HG02885 (cell line): ENCODE measurements at regions not wholly inside any gene's neighbourhood (a gene's known extent, or its start where the extent isn't known, plus 50 kb on each side); places are given as distances from the start of the nearest gene placed in this dataset.

Experiments used
- ATAC-seq: cut with Tn5 transposase; IDR thresholded peaks from one replicate; pipeline ENCODE4 v1.9.1; 2021; ENCODE audit warnings: mild to moderate bottlenecking; ENCODE audit not compliant: unreplicated experiment, poor library complexity

DNA sequence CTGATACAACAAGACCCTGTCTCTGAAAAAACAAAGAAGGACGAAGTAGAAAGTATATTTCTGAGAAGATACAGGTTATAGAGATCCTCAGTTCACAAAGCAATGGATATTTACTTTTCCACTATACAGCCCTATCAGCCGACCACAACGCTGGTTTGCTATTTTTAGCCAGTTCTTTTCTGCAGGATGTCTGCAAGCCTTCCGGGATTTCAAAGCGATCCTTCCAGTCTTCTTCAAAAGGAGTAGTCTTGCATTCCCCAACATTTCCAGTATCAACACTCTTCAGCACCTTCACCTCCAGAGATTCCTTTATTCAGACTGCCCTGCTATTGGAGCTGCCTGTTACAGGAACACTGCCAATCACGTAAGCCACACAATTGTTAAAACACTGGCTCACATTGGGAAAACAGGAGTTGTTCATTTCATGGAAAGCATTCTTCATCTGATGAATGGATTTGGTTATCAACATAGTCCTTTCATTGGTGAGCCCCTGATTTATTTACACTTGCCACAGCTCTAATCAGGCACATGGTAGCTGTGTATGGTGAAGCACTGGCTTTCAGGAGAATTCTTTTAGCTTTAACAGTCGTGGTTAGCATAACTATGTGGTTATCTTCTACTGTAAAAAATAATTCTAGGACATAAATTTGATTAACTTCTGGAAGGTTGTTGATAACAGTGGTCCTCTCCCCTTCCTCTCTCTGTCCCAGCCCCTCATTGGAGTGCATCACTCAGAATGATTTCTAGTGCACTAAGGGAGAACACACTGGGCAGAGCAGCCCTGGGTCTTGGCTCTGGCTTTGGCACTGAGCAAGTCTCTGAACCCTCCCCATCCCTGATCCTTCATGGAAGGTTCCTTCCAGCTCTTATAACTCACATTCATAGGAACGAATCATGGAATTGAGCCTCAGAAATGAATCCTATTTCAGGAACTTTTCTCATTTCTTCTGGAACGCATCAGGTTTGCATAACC is 109.9 kb upstream of the SORBS2 start:
- ATAC-seq = no peak

DNA sequence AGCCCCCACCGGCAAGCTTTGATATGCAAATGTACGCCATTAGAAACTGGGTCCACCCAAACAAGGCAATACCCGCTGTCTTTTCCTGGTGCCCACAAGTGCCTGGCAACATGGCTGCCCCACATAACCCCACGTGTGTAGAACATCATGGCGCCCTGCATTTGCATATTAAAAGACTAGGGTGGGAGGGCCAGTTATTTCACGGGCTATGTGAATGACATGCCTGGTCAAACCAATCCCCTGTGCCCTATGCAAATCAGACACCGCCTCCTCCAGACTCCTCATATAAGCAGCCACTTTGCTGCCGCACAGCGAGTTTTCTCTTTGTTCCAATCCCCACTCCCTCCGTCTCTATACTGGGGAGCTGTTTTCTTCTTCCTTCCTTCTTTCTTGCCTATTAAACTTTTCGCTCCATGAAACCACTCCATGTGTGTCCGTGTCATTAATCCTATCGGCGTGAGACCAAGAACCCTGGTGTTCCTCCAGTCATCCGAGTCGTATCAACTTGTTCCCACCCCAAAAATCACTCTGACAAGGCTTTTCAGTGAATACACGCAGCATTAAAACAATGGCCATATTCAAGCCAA is 112.6 kb upstream of the SORBS2 start:
- no peak for ATAC-seq

DNA sequence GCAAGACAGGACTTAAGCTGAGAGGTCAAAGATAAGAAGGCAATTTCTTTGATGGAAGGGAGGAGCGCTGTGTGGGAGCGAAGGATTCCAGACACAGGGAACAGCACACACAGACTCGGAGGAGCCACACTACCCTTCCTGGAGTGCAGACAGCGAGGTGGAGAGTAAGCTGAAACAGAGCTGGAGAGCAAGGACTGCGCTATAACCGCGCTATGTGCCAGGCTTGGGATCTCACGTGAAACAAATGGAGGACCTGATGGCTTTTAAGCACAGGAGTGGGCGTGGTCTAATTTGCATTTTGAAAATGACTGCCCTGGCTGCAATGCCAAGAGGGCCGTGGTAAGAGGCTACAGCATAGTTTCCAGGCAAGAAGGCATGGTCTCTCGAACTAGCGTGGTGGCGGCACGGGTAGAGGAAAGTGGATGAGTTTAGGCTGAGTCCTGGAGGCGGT is 113.9 kb upstream of the SORBS2 start:
- ATAC-seq = no peak

DNA sequence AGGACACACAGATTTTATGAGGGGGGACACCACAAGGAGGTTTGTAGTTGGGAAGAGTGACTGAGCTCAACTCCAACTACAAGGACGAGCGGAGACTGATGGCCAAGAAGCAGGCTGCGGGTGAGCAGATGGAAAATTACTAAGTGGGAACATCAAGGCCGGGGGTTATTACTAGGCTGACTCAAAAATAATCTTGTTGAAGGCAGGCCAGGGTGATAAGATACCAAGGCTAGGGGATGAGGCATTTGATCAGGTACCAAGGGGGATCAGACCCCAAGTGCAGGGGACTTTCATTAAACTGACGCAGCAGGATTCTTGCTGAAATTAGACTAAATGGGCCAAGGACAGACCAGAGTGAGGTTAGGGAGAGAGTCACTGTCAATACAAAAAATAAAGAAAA is 119.4 kb upstream of the SORBS2 start:
- ATAC-seq = no peak

DNA sequence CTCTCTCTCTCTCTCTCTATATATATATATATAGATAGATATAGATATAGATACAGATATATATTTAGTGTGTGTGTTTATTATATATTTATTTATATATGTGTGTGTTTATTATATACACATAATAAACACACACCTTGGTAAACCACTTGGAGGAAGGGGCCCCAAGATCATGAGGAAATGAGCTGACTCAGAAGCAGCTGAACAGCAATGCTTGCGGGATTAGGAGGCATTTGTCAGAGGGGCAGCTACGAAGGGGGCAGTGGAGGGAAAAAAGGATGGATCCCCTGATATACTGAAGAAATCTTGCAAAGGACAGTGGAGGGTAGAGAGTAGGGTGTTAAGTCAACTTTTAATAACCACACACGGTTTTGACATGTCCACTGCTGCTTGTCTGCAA is 120.0 kb upstream of the SORBS2 start:
- no peak for ATAC-seq

DNA sequence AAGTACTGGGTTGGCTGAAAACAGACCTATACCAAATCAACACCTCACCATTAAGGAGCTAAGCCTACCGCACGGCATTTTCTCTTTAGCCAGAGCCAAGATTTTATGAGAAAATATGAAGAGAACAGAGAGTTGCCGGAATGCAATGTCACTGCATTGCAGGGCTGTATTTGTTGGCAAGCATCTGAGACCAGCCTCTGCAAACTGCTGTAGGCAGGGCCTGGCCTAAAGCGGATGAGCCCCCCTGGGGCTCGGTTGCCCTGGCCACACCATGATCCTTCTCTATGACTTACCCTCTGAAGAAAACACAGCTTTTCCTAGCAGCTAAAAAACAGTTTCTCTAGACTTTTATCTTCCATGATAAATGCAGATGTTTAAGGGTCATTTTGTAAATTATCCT is 120.5 kb upstream of the SORBS2 start:
- ATAC-seq = no peak

DNA sequence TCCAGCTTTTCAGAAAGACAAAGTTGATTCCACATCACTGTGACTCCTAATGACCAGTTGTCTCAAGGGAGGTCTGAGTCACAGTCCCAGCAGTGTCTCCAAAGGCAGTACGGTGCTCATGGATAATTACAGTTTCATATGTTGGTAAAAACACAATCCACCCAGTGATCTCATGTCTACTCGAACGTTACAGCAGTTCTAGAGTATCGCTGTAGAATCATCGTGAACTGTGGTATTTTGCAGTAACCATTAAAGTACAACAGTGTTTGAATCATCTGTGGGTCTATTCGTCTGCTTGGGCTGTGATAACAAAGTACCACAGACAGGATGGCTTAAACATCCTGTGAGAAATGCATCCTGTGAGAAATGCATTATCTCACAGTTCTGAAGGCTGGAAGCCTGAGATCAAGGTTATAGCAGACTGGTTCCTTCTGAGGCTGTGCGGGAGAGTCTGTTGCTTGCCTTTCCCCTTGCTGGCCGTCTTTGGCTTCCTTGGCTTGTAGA is 121.1 kb upstream of the SORBS2 start:
- ATAC-seq = no peak

DNA sequence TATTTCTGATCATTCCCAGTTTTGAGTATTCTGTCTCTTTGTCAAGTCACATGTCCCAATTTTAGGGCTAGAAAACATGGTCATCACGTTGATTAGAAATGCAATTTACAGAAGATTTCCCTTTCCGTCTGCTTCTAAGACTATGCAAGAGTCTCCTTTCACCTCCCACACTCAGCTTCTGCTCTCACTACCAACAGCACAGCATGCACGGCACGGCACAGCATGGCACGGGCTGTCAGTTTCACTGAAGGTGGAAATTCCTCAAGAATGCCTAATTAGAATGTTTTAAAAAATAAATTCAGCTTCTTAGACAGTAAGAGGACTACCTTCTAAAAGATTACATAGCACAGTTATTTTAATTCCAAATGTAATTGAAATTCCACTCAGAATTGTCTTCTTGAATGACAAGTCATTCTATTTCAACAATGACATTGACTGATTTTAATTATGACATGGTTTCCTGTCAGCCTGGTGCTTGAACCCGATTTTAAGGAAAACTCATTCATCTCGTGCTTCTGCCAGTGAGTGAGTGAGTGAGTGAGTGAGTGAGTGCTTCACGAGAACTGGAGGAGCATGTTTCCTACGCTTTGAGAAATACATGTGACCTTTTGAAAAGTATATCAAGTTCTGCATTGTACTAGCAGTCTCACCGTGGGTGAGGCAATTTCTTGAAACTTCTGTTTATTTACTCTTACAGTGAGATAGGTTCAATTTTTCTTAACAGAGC is 124.8 kb upstream of the SORBS2 start:
- no peak for ATAC-seq

DNA sequence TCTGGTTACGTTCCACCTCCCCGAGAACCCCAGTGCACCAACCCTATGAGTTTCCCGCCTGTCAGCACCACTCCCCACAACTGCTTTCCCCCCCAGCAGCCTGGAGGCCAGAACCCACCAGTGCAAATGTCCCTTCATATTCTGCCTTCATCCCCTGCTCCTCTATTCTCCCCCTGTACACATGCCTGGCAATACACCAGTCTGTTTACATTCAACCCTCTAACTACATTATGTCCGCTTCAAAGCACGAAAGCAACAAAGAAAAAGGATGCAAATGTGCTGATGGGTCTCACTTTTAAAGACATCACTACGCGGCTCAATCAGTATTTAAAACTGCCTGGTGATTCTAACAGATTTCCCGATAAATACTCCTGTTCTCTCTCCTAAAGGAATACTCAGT is 126.7 kb upstream of the SORBS2 start:
- ATAC-seq = no peak

DNA sequence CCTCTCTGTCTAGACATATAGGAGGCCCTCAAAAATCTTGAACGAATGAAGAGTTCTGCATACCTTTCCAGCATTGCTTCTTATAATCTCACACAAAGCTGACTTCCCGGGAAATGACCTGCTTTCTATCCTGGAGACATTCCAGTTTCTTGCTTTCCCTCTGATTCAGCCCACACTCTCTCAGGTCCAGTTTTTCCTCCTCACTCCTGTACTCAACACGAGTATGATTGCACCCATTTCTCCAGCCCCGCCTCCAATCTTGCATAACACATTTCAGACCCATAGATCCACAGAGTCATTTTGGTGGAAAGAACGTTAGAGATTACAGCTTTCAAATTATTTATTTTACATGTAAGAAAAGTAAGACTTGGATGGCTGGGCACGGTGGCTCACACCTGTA is 127.5 kb upstream of the TLR3 start:
- ATAC-seq = no peak

DNA sequence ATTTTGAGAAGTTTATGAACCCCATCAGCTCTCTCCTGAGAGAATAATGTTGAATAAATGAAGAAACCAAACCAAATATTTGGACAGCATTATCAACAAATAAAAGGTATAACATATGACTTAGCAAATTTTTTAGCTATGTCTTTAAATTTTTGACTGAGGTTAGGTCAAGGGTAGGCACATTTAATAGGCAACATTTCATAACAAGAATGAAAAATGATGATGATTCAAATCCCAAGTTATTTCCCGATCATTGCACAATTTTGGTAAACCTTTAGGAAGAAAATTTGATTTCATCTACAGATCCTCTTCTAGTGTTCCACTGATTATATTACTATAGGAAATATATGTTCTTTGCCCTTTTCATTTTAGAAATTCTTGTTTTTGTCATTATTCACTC is 123.7 kb upstream of the TLR3 start:
- no peak for ATAC-seq

DNA sequence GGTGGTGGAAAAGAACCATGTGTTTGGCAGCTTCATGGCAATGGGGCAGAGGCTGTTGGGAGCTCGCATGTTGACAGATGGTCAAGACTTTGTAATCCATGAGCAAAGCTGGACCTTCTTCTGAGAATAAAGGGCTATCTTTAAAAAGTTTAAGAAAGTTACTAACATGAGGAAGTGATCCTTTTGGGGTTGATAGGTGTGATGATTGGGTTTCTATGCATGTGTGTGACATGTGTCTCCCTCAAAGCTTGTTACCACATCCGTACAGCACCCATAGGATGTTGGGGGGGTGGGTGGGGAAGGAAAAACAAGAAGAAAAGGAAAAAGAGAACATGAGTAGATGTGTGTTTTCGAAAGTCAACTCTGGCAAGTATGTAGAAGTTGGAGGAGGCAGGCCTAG is 123.0 kb upstream of the TLR3 start:
- ATAC-seq = peak; percentile 78

DNA sequence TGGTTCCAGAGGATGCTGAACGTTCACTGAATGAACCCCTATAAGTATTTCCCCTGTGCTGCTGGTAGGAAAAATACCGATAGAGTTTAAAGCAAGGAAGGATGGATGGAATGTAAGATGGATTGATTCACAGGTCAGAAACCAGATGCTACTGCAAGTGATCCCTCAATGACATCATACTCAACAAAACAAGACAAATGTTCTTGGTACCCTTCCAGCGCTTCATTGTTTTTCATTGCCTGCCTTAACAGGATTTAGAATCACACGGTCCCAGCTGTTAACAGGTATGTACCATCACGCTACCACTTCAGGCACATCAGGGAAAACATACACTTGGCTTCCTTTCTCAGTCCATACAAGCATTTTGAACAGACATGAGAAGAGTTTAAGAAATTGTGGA is 118.1 kb upstream of the TLR3 start:
- ATAC-seq = no peak

DNA sequence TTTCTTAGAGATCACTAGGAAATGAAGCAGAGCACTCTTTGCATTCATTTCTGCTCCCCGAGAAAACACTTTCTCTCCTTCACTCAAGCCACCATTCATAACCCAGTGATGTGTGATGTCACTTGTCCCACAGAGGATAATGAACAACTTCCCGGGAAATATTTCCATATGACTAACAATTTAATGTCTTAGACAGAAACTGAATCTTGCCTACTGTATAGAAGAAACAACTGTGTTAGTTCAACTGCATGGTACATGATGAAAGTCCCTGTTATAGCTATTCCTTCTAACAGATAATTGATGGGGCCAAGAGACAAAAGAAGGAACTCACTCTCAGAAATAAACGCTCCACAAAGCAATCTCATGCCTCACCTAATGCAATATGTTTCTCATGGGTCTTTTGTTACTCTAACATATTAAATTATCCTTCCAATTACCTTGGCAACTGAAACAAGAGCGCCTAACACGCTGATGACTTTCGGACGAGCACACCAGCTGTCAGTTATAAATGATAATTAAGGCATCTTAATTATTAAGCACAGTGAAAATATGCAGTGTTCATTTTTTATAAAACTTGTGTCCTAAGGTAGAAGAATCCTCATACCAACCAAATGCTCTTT is 113.7 kb upstream of the TLR3 start:
- no peak for ATAC-seq

DNA sequence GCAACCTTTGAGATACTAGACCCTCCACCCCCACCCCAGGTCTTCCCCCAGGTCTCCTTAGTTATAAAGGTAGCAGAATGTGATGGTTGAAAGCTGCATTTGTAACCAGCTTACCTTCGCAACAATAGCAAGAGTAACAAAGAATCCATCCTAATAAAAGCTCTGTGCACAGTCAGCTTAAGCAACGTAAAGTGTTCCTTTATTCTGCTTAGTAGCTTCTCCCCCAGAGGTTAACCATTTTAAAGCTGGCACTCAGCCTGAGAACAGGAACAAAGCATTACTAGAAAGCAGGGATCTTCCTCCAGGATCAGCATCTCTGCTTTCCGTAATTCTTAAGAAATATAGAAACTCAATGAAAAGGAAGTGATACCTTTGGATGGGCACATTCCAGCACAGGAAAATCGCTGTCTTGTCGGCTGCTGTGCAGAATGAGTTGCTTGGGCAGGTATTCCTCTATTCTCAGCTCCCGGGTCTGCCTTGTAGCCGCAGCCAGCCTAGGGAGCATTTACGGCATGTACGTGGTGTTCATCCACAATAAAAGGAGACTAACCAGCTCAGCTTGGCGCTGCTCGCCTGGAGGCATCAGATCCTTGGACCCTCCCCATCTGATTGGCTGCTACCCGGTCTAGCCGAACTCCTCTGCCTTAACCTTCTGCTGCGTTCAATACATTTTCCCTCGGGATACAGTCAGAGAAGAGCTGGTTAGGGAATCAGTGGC is 113.0 kb upstream of the TLR3 start:
- no peak for ATAC-seq

DNA sequence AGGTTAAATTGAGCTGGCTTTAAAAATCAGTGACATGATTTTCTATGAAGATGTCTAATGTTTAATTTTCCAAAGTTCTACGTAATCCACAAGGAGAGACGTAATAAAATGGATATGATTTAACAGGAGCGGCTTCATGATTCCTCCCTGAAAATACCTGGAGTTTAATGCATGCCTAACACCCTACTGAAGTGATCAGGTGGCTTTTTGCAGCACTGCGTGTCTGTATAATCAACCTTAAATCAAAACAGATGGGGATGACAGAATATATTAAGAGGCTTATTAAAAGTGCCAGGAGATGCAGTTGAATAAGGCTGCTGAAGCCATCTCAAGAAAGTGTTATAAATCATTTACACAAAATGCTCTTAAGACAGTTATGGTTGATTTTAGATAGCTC is 112.4 kb upstream of the TLR3 start:
- no peak for ATAC-seq

DNA sequence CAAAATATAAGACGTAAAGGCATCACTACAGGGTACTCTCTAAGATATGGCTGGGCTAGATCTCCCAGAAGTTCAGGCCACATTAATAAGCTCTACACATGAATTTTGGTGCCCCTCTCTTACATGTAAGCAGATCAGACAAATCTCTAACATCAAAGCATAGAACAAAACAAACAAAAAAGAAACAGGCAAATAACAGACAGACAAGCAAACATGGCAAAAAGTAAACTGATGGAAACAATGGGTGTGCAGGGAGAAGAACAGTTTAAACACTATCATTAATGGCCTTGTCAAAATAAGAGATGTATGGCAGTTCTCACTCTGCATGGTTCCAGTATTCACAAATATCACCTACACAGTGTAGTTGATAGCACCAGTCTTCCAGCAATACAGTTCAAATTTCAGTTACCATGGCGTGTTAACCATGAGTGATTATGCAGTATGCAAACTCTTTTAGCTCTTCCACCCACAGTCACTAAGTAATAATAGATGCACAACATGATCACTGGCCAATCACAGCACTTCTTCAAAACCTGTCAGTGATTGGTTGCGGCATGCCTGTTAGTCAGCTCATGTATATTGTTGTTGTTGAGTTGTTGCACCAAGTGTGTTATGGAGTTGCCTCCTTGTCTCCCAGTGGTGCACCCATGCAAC is 110.7 kb upstream of the TLR3 start:
- no peak for ATAC-seq

DNA sequence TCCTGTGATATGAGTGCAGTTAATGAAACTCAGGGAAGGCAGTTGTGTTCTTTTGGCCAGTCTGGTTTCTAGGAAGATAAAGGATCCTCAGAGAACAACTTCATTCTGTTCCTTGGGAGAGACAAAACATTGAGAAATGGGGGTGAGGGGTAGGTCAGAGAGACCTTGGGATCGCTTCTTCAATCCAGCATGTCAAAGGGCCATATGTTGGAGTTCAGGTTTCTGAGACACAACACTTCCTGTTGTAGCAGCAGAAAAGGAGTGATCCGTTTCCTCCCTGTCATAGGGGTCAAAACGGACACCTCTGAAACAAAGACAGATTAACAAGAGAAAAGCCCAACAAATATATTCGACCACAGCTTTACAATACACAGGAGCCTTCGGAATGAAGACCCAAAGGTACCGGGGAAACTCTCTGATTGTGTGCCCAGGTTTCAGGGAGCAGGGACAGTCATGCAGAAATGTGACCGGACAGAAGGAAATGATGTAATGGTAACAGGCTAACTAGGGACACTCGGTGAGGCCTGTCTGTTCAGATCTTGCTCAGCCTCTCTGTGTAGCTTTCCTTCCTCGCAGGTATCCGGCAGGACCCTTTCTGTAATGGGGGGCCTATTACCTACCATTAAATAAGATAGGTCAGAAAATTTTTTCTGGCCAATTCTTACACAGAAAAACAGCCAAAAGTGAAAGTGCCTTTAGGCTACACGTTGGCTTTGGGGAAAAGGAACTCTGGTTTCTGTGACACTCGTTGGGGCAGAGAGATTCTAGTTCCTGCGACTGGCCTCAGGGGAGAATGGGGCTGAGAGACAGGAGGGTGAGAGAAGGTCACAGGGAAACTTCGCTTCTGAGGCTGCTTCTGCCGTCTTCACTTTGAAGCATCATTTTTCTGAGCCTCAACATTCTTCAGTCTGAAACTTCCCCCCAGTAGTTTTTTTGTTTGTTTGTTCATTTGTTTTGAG is 103.3 kb upstream of the TLR3 start:
- ATAC-seq = peak; percentile 78
